H1 (cell line): ENCODE measurements at regions not wholly inside any gene's neighbourhood (a gene's known extent, or its start where the extent isn't known, plus 50 kb on each side); places are given as distances from the start of the nearest gene placed in this dataset.

ENCODE experiments used
- CTCF ChIA-PET: fragments of 300-600 bp; sonication (Branson Sonifier 250); formaldehyde crosslinking; loops from one replicate; lab custom pipeline; 2021; ENCODE audit not compliant: partially characterized antibody; lab: Charles Lee
- POLR2A ChIA-PET: fragments of 300-600 bp; sonication (Branson Sonifier 250); formaldehyde crosslinking; loops from one replicate; lab custom pipeline; 2021; ENCODE audit warnings: inconsistent platforms; ENCODE audit not compliant: partially characterized antibody; lab: Charles Lee
- DNase-seq, 2 experiments: peaks; one replicate each; pipeline versions ENCODE4 v3.0.0 to v3.0.0-alpha.2; 2010 to 2022; ENCODE audit warnings: low spot score in 2 of 2, low read depth in 1 of 2, mixed read lengths in 1 of 2
- FAIRE-seq: peaks from 2 replicates; lab custom pipeline; 2011; peaks lifted over from hg19 to GRCh38; lab: Jason Lieb, UNC
- H2AFZ ChIP-seq: 2 replicates; pipeline ENCODE4 v1.8.1; 2012; ENCODE audit warnings: low read length, inconsistent platforms
- H2AK5ac ChIP-seq: 2 replicates; pipeline ENCODE4 v1.6.1; 2013; ENCODE audit warnings: low read depth, low read length
- H2BK120ac ChIP-seq: replicated peaks from 2 replicates; pipeline ENCODE3; 2013; ENCODE audit warnings: low read depth, low read length, inconsistent platforms
- H2BK12ac ChIP-seq: 2 replicates; pipeline ENCODE4 v1.6.1; 2013; ENCODE audit warnings: low read depth, low read length
- H2BK15ac ChIP-seq: 2 replicates; pipeline ENCODE4 v1.6.1; 2013; ENCODE audit warnings: low read length
- H2BK20ac ChIP-seq: 2 replicates; pipeline ENCODE4 v1.6.1; 2013; ENCODE audit warnings: low read length
- H2BK5ac ChIP-seq: 2 replicates; pipeline ENCODE4 v1.6.1; 2013; ENCODE audit warnings: low read depth, low read length
- H3K14ac ChIP-seq: 2 replicates; pipeline ENCODE4 v1.6.1; 2013; ENCODE audit warnings: inconsistent platforms; ENCODE audit not compliant: insufficient read length
- H3K18ac ChIP-seq: 2 replicates; pipeline ENCODE4 v1.6.1; 2013; ENCODE audit warnings: low read length; ENCODE audit errors: extremely low read depth
- H3K23ac ChIP-seq: 2 replicates; pipeline ENCODE4 v1.6.1; 2013; ENCODE audit warnings: inconsistent platforms; ENCODE audit not compliant: insufficient read length
- H3K23me2 ChIP-seq: 2 replicates; pipeline ENCODE4 v1.6.1; 2013; ENCODE audit warnings: low read depth, low read length
- H3K27ac ChIP-seq: 2 replicates; pipeline ENCODE4 v1.6.1; 2011; ENCODE audit warnings: low read depth, low read length, inconsistent platforms
- H3K27me3 ChIP-seq, 4 experiments: replicated peaks in 1 of 4; 1 replicate in 1 of 4; 2 replicates in 3 of 4; pipeline versions ENCODE4 v1.6.1 to v1.8.1; 2011 to 2013; ENCODE audit warnings: low read length in 3 of 4, mild to moderate bottlenecking in 3 of 4, inconsistent platforms in 2 of 4, mixed read lengths in 2 of 4, moderate library complexity in 1 of 4; ENCODE audit not compliant: control insufficient read depth in 3 of 4, insufficient read depth in 3 of 4; ENCODE audit errors: extremely low read depth in 1 of 4
- H3K36me3 ChIP-seq, 4 experiments: 2 replicates each; pipeline versions ENCODE4 v1.6.1 to v1.8.1; 2011 to 2013; ENCODE audit warnings: mild to moderate bottlenecking in 4 of 4, low read length in 3 of 4, moderate library complexity in 2 of 4, control low read depth in 1 of 4, inconsistent platforms in 1 of 4; ENCODE audit not compliant: insufficient read depth in 4 of 4, control insufficient read depth in 2 of 4
- H3K4ac ChIP-seq: replicated peaks from 2 replicates; pipeline ENCODE3; 2013; ENCODE audit warnings: low read length, low read depth, mixed read lengths, inconsistent platforms; ENCODE audit not compliant: insufficient read length
- H3K4me1 ChIP-seq, 4 experiments: replicated peaks in 1 of 4; 1 replicate in 1 of 4; 2 replicates in 3 of 4; pipeline versions ENCODE4 v1.6.1 to v1.8.1; 2011 to 2013; ENCODE audit warnings: low read length in 3 of 4, inconsistent platforms in 2 of 4, mixed read lengths in 1 of 4; ENCODE audit not compliant: insufficient read depth in 4 of 4, control insufficient read depth in 3 of 4
- H3K4me2 ChIP-seq, 2 experiments: 2 replicates each; pipeline versions ENCODE4 v1.6.1 to v1.8.1; 2011 to 2013; ENCODE audit warnings: low read depth in 2 of 2, low read length in 2 of 2, control low read depth in 1 of 2, inconsistent platforms in 1 of 2, mild to moderate bottlenecking in 1 of 2; ENCODE audit not compliant: insufficient read depth in 1 of 2
- H3K4me3 ChIP-seq, 4 experiments: fragments of 200-600, 300-600 bp in 1 of 4; sonication (generic), shearing (Covaris generic), sonication (Bioruptor Twin) in 1 of 4; 2 replicates each; pipeline versions ENCODE4 v1.5.1 to v1.8.1; 2011 to 2016; ENCODE audit warnings: low read length in 4 of 4, low read depth in 3 of 4, control low read depth in 2 of 4, inconsistent platforms in 2 of 4, mild to moderate bottlenecking in 2 of 4, mixed read lengths in 1 of 4, moderate library complexity in 1 of 4; ENCODE audit not compliant: insufficient read depth in 2 of 4; ENCODE audit errors: extremely low read depth in 1 of 4
- H3K56ac ChIP-seq: replicated peaks from 2 replicates; pipeline ENCODE3; 2013; ENCODE audit warnings: low read depth, mild to moderate bottlenecking, mixed read lengths, low read length, inconsistent platforms; ENCODE audit not compliant: insufficient read length
- H3K79me1 ChIP-seq: 2 replicates; pipeline ENCODE4 v1.6.1; 2013; ENCODE audit warnings: low read depth, low read length, control low read depth
- H3K79me2 ChIP-seq, 2 experiments: 2 replicates each; pipeline versions ENCODE4 v1.6.1 to v1.8.1; 2012 to 2013; ENCODE audit warnings: low read length in 2 of 2, mild to moderate bottlenecking in 2 of 2, inconsistent platforms in 1 of 2; ENCODE audit not compliant: insufficient read depth in 2 of 2, control insufficient read depth in 1 of 2
- H3K9ac ChIP-seq, 4 experiments: replicated peaks in 1 of 4; 1 replicate in 1 of 4; 2 replicates in 3 of 4; pipeline versions ENCODE4 v1.6.1 to v1.8.1; 2011 to 2013; ENCODE audit warnings: low read depth in 3 of 4, low read length in 3 of 4, control low read depth in 2 of 4, mild to moderate bottlenecking in 2 of 4, moderate library complexity in 2 of 4, inconsistent platforms in 1 of 4; ENCODE audit errors: extremely low read depth in 1 of 4
- H3K9me3 ChIP-seq, 2 experiments: 2 replicates each; pipeline versions ENCODE4 v1.6.1 to v1.8.1; 2012 to 2013; ENCODE audit warnings: mild to moderate bottlenecking in 2 of 2, moderate library complexity in 2 of 2, control low read depth in 1 of 2, inconsistent platforms in 1 of 2, low read depth in 1 of 2, low read length in 1 of 2, mixed read lengths in 1 of 2; ENCODE audit not compliant: insufficient read depth in 2 of 2
- H4K20me1 ChIP-seq, 2 experiments: replicated peaks in 1 of 2; 2 replicates each; pipeline versions ENCODE3 to v1.8.1; 2011 to 2013; ENCODE audit warnings: inconsistent platforms in 2 of 2, low read length in 2 of 2, mild to moderate bottlenecking in 1 of 2; ENCODE audit not compliant: insufficient read depth in 2 of 2, control insufficient read depth in 1 of 2
- H4K5ac ChIP-seq: 2 replicates; pipeline ENCODE4 v1.6.1; 2013; ENCODE audit warnings: low read length, low read depth, mixed read lengths, inconsistent platforms; ENCODE audit not compliant: insufficient read length
- H4K8ac ChIP-seq: 2 replicates; pipeline ENCODE4 v1.8.0; 2013; ENCODE audit warnings: mild to moderate bottlenecking, moderate library complexity, low read length, inconsistent platforms; ENCODE audit not compliant: insufficient read depth; ENCODE audit errors: extremely low read depth
- H4K91ac ChIP-seq: replicated peaks from 2 replicates; pipeline ENCODE3; 2013; ENCODE audit warnings: low read length, mixed read lengths, inconsistent platforms; ENCODE audit not compliant: insufficient read length
- ASH2L ChIP-seq: fragments of 200-600, 300-600 bp; sonication (generic); IDR thresholded peaks from one replicate; pipeline ENCODE4 v1.7.1; 2017; ENCODE audit warnings: low read length
- ATF3 ChIP-seq: IDR thresholded peaks from 2 replicates; pipeline ENCODE4 v1.6.1; 2011; ENCODE audit warnings: low read depth, mild to moderate bottlenecking, low read length; ENCODE audit not compliant: insufficient read depth
- BRCA1 ChIP-seq: IDR thresholded peaks from 2 replicates; pipeline ENCODE4 v1.6.1; 2012; ENCODE audit warnings: low read depth, low read length, improper control_type of control experiment
- CBX8 ChIP-seq: fragments of 300-800, 300-1000 bp; sonication (generic); IDR thresholded peaks from 2 replicates; pipeline ENCODE4 v1.7.1; 2016; ENCODE audit warnings: low read depth, low read length, borderline replicate concordance
- CREB1 ChIP-seq: IDR thresholded peaks from 2 replicates; pipeline ENCODE4 v1.6.1; 2012; ENCODE audit warnings: inconsistent platforms
- CTBP2 ChIP-seq: IDR thresholded peaks from 2 replicates; pipeline ENCODE4 v1.7.0; 2011; ENCODE audit warnings: borderline replicate concordance, mild to moderate bottlenecking, moderate library complexity, mixed read lengths, low read length; ENCODE audit not compliant: insufficient read depth, insufficient read length
- HDAC2 ChIP-seq, 2 experiments: fragments of 300-600 bp in 1 of 2; sonication (generic) in 1 of 2; IDR thresholded peaks; 2 replicates each; pipeline ENCODE4 v1.6.1; 2011 to 2012; ENCODE audit warnings: low read depth in 2 of 2, low read length in 2 of 2, mild to moderate bottlenecking in 2 of 2, moderate library complexity in 2 of 2, borderline replicate concordance in 1 of 2, inconsistent platforms in 1 of 2
- KDM5A ChIP-seq: fragments of 200-600 bp; IDR thresholded peaks from 2 replicates; pipeline ENCODE4 v1.7.1; 2012; ENCODE audit warnings: mild to moderate bottlenecking, low read length, inconsistent platforms, mixed read lengths
- PHF8 ChIP-seq: fragments of 200-600 bp; sonication (generic); conservative IDR thresholded peaks from 2 replicates; pipeline ENCODE4 v1.7.1; 2012; ENCODE audit warnings: low read depth, mild to moderate bottlenecking, inconsistent platforms, low read length, moderate library complexity
- POU5F1 ChIP-seq: IDR thresholded peaks from 2 replicates; pipeline ENCODE4 v1.6.1; 2011; ENCODE audit warnings: low read depth, mild to moderate bottlenecking, low read length, moderate library complexity
- RFX5 ChIP-seq: IDR thresholded peaks from 2 replicates; pipeline ENCODE4 v1.6.1; 2011; ENCODE audit warnings: low read depth, low read length, improper control_type of control experiment, borderline replicate concordance
- SIRT6 ChIP-seq: IDR thresholded peaks from one replicate; pipeline ENCODE4 v1.7.1; 2012; ENCODE audit warnings: low read length, inconsistent platforms
- SP1 ChIP-seq: IDR thresholded peaks from 2 replicates; pipeline ENCODE4 v1.6.1; 2011; ENCODE audit warnings: low read depth, low read length
- WGBS, 2 experiments: shearing (Covaris generic) in 1 of 2; methylation state at CpG; one replicate each; pipeline versions ENCODE4 v1.1.6 to v1.1.7; 2013 to 2015; ENCODE audit warnings: low lambda C conversion rate in 2 of 2, mixed read lengths in 2 of 2, inconsistent platforms in 1 of 2, low coverage in 1 of 2, missing lambda C conversion rate in 1 of 2; ENCODE audit not compliant: insufficient replicate concordance in 2 of 2, insufficient coverage in 1 of 2, insufficient read length in 1 of 2; ENCODE audit errors: extremely low coverage in 1 of 2, missing lambda C conversion rate in 1 of 2; 5-methylcytosine and 5-hydroxymethylcytosine counted together
- TF ChIP-seq, protein P1 (sequence below): IDR thresholded peaks from 2 replicates; pipeline ENCODE4 v1.6.1; 2011; ENCODE audit warnings: low read length, improper control_type of control experiment

- Histone ChIP-seq H3K79me2 (no peaks in the 10 kb centered on the region), H4K8ac (no peak overlapping the region), H2AK5ac (no peak overlapping the region), H2BK5ac (no peak overlapping the region), H3K23ac (no peak overlapping the region), H4K91ac (no peak overlapping the region), H3K56ac (no peak overlapping the region), H3K27me3 (no peaks in the 10 kb centered on the region), H3K4me2 (no peak overlapping the region), H3K23me2 (no peaks in the 10 kb centered on the region), H3K9me3 (no peaks in the 10 kb centered on the region), H3K18ac (no peak overlapping the region), H4K20me1 (no peaks in the 10 kb centered on the region), H4K5ac (no peak overlapping the region), H3K4ac (no peak overlapping the region), H2BK120ac (peak overlapping the region; percentile 31), H3K79me1 (no peaks in the 10 kb centered on the region), H2BK15ac (no peak overlapping the region), H3K36me3 (no peaks in the 10 kb centered on the region), H3K14ac (no peak overlapping the region), H2AFZ (no peak overlapping the region), H2BK12ac (no peak overlapping the region), H2BK20ac (no peak overlapping the region), H3K4me1 (peaks cover 0 to 4% (median 0%) of the 10 kb centered on the region in 4 experiments; a peak in 2 of 7 replicates), H3K4me3 (no peak overlapping the region), H3K9ac (no peak overlapping the region), H3K27ac (no peak overlapping the region)
- POLR2A ChIA-PET = no interaction called here
- DNase-seq = no peak
- CTCF ChIA-PET = no interaction called here
- FAIRE-seq = no peak
- 93% methylated on average over 4 of the region's 4 CpGs; no CpG with 5 or more reads in 1 of the 2 experiments for WGBS, 2 experiments
- TF ChIP-seq POU5F1 (no peak), ATF3 (no peak), HDAC2 (IDR thresholded peaks at IDR 0.05; ENCODE audit: borderline replicate concordance in 1 of 2, low read depth in 2 of 2, low read length in 2 of 2) (no peak), BRCA1 (no peak), RFX5 (no peak), SP1 (no peak), KDM5A (no peak), CBX8 (no peak), PHF8 (no peak), CTBP2 (no peak), CREB1 (no peak), ASH2L (no peak), SIRT6 (no peak)
- TF ChIP-seq, protein P1, sequence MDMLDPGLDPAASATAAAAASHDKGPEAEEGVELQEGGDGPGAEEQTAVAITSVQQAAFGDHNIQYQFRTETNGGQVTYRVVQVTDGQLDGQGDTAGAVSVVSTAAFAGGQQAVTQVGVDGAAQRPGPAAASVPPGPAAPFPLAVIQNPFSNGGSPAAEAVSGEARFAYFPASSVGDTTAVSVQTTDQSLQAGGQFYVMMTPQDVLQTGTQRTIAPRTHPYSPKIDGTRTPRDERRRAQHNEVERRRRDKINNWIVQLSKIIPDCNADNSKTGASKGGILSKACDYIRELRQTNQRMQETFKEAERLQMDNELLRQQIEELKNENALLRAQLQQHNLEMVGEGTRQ = no peak
Measured at GRCh38 chr12:24600551-24600950, 348.4 kb downstream of the BCAT1 start.
